A673 (cell line): ENCODE measurements at regions not wholly inside any gene's neighbourhood (a gene's known extent, or its start where the extent isn't known, plus 50 kb on each side); places are given as distances from the start of the nearest gene placed in this dataset.

ENCODE experiments used
- BruUV-seq: library from RNA; stranded (reverse); fragments of 400-500 nt; replicated peaks from 2 replicates; lab custom pipeline; 2021; lab: Mats Ljungman, UMichigan
- CTCF ChIA-PET: fragments of 300-600 bp; sonication (Branson Sonifier 250); formaldehyde crosslinking; loops from one replicate; lab custom pipeline; 2022; ENCODE audit warnings: antibody characterized with exemption; lab: Charles Lee
- POLR2A ChIA-PET: fragments of 300-600 bp; sonication (Branson Sonifier 250); formaldehyde crosslinking; loops from one replicate; lab custom pipeline; 2022; ENCODE audit warnings: antibody characterized with exemption; ENCODE audit not compliant: low non-redundant PET; lab: Charles Lee
- DNase-seq: peaks from one replicate; pipeline ENCODE4 v3.0.0-alpha.2; 2015; ENCODE audit warnings: low spot score
- H3K27ac ChIP-seq: fragments of 200-600 bp; sonication (generic); 2 replicates; pipeline ENCODE4 v1.5.1; 2016; ENCODE audit warnings: mixed run types, low read depth, mild to moderate bottlenecking, mixed read lengths, antibody characterized with exemption, low read length; ENCODE audit not compliant: poor library complexity, severe bottlenecking
- H3K27me3 ChIP-seq: fragments of 200-600 bp; sonication (generic); replicated peaks from 2 replicates; pipeline ENCODE4 v1.6.1; 2017; ENCODE audit warnings: mixed run types, low read depth, mild to moderate bottlenecking, mixed read lengths, antibody characterized with exemption, low read length; ENCODE audit not compliant: insufficient read depth, poor library complexity
- H3K36me3 ChIP-seq: fragments of 200-600 bp; sonication (generic); 2 replicates; pipeline ENCODE4 v1.6.1; 2016; ENCODE audit warnings: mixed run types, mild to moderate bottlenecking, mixed read lengths, antibody characterized with exemption, low read length; ENCODE audit not compliant: insufficient read depth, poor library complexity, severe bottlenecking
- H3K4me1 ChIP-seq: fragments of 200-600 bp; sonication (generic); 2 replicates; pipeline ENCODE4 v1.6.1; 2017; ENCODE audit warnings: mixed run types, mild to moderate bottlenecking, mixed read lengths, antibody characterized with exemption, low read length; ENCODE audit not compliant: insufficient read depth, poor library complexity, severe bottlenecking
- H3K4me3 ChIP-seq: fragments of 200-600 bp; sonication (generic); 2 replicates; pipeline ENCODE4 v1.5.1; 2016; ENCODE audit warnings: low read depth, mixed run types, mild to moderate bottlenecking, mixed read lengths, low read length; ENCODE audit not compliant: poor library complexity, severe bottlenecking
- H3K9me3 ChIP-seq: fragments of 200-600 bp; sonication (generic); 2 replicates; pipeline ENCODE4 v1.6.1; 2016; ENCODE audit warnings: mixed run types, low read depth, mild to moderate bottlenecking, mixed read lengths, antibody characterized with exemption, low read length; ENCODE audit not compliant: poor library complexity, severe bottlenecking
- CTCF ChIP-seq: fragments of 300-800, 200-600 bp; sonication (generic); conservative IDR thresholded peaks from 2 replicates; pipeline ENCODE4 v1.5.1; 2017; ENCODE audit warnings: low read depth, mild to moderate bottlenecking, antibody characterized with exemption, low read length, moderate library complexity, mixed read lengths
- EZH2 ChIP-seq: fragments of 200-600 bp; sonication (generic); IDR thresholded peaks from 2 replicates; pipeline ENCODE4 v1.6.1; 2017; ENCODE audit warnings: borderline replicate concordance, low read depth, mild to moderate bottlenecking, mixed read lengths, antibody characterized with exemption, low read length; ENCODE audit not compliant: poor library complexity, severe bottlenecking
- intact Hi-C: fragments of 100-400 bp; cut with micrococcal nuclease; formaldehyde crosslinking; loops from one replicate; pipeline ENCODE4 v1.10.0; 2022; ENCODE audit not compliant: unreplicated experiment

- no peak for DNase-seq
- POLR2A ChIA-PET = no interaction called here
These were observed 570.5 kb upstream of the SOX11 start for GRCh38 chr2:5121642-5122041.

GRCh38 chr2:5123582-5124196 is 568.5 kb upstream of the SOX11 start:
- BruUV-seq = no TSS peak
- CTCF ChIA-PET = no interaction called here
- no peak overlapping the region for H3K4me3 ChIP-seq
- H3K27ac ChIP-seq = no peak overlapping the region
- no peaks in the 10 kb centered on the region for H3K36me3 ChIP-seq
- DNase-seq = peak; percentile 48
- POLR2A ChIA-PET = no interaction called here
- peaks cover 10% of the 10 kb centered on the region for H3K4me1 ChIP-seq
- no peaks in the 10 kb centered on the region for H3K27me3 ChIP-seq
- TF ChIP-seq EZH2 (no peak), CTCF (no peak)
- intact Hi-C loops = no loop called here
- no peaks in the 10 kb centered on the region for H3K9me3 ChIP-seq

More at GRCh38 chr2:5121642-5122041, 570.5 kb upstream of the SOX11 start:
- TF ChIP-seq EZH2 (no peak), CTCF (peak; percentile 18; the same call in 1 of the 2 replicates)
- Histone ChIP-seq H3K27ac (no peak overlapping the region), H3K36me3 (no peaks in the 10 kb centered on the region), H3K27me3 (no peaks in the 10 kb centered on the region), H3K4me3 (no peak overlapping the region), H3K4me1 (peaks cover 10% of the 10 kb centered on the region), H3K9me3 (no peaks in the 10 kb centered on the region)
- intact Hi-C loops = no loop called here
- CTCF ChIA-PET = no interaction called here
- no TSS peak for BruUV-seq

- no peaks in the 10 kb centered on the region for H3K36me3 ChIP-seq
- POLR2A ChIA-PET = no interaction called here
- no peak overlapping the region for H3K27ac ChIP-seq
- CTCF ChIA-PET = no interaction called here
- intact Hi-C loops = no loop called here
- no peak overlapping the region for H3K4me3 ChIP-seq
- no peak for TF ChIP-seq CTCF
- no peak for TF ChIP-seq EZH2
- H3K4me1 ChIP-seq = peaks cover 10% of the 10 kb centered on the region
- no peak for DNase-seq
- H3K27me3 ChIP-seq = no peaks in the 10 kb centered on the region
- H3K9me3 ChIP-seq = no peaks in the 10 kb centered on the region
- BruUV-seq = no TSS peak
These were observed 567.0 kb upstream of the SOX11 start for GRCh38 chr2:5125017-5125730.
